Activated CD8-positive, alpha-beta memory T cell treated with anti-CD3 and anti-CD28 coated beads, Interleukin-2, amount 50 U/mL, for 48 hours (primary cell): ENCODE measurements at regions not wholly inside any gene's neighbourhood (a gene's known extent, or its start where the extent isn't known, plus 50 kb on each side); places are given as distances from the start of the nearest gene placed in this dataset.
"Not testable (repeated sequence)": the region's sequence is repeated elsewhere in the genome, so short reads cannot be mapped to it uniquely, and the experiment has no call there.

Experiments
- DNase-seq: peaks from one replicate; pipeline ENCODE4 v3.0.0-alpha.2; 2020

DNA sequence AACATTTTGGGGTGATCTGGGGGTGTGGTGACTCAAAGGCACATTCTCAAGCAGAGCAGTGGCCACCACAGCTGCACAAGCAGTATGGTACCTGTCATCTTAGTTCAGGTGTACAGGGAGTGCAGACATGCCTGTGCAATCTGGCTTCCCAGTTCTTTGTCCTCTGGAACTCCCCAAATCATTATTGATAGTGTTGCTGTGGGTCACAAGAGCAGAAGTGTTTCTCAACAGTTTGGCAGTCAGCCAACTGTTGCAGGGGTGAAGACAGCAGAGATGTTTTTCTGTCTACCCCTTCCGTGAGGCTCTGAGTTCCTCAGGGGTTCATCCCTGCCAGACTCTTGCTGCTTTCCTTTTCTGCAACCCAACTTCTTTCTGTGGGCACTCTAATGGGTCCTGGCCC lies 206.5 kb upstream of the ZSWIM2 start:
- DNase-seq, result no peak

- DNase-seq, result no peak
Observed at GRCh38 chr2:187054501-187055319, 205.7 kb upstream of the ZSWIM2 start.

- DNase-seq, result no peak
Observed at GRCh38 chr2:187051350-187051749, 202.4 kb upstream of the ZSWIM2 start.

- no peak for DNase-seq
Observed at GRCh38 chr2:187050409-187050998, 201.5 kb upstream of the ZSWIM2 start.

DNA sequence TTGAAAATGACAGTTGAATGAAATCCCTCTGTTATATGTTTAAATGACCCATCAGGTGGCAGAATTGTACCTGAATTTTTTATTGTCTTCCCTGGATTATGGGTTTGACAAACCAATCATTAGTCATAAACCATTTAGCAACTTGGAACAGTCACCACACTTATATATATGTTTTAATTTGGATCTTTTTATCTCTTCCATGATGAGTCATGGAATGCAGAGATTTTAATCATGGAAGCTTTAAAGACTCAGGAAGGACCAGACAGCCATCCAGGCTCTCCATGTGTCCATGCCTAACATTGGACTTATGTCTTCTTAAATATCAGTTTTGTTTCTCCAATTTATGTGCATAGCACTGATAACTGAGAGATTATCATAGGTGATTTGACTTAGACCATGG lies 188.3 kb upstream of the ZSWIM2 start:
- no peak for DNase-seq

GRCh38 chr2:187034434-187034833 lies 185.5 kb upstream of the ZSWIM2 start:
- no peak for DNase-seq

- no peak for DNase-seq
Observed at GRCh38 chr2:187024739-187025138, 175.8 kb upstream of the ZSWIM2 start.

GRCh38 chr2:187023996-187024395 lies 175.0 kb upstream of the ZSWIM2 start:
- not testable (repeated sequence) for DNase-seq

- DNase-seq, result no peak
Observed at GRCh38 chr2:187017438-187017837, 168.5 kb upstream of the ZSWIM2 start.

- no peak for DNase-seq
Observed at GRCh38 chr2:187013058-187013457, 164.1 kb upstream of the ZSWIM2 start.

DNA sequence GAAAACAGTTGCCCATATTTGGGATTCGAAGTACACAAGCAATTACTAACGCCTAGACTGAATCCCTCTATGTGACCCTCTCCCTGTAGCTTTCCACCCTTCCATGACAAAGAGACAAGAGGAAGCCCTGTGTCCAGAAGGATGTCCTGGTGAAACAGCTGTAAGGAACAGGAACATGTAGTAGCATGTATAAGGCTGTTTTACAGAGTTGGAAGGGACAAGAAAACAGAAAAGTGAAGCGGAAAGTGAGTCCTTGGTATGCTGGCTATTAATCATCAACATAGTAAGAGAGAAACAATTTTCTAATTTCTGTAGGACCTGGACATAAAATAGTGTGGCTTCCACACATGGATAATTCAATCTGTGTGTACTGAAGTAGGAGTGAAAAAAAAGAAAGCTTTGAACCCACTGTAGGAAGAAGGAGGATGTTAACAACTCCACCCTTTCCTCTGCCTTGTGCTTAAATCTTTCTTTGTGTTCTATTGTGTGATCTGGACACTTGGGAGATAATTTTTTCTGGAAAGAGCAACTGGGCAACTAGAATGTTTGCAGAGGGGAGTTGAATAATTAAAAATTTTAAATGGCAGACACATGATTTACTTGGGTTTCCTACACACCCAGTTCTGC lies 162.3 kb upstream of the ZSWIM2 start:
- no peak for DNase-seq

DNA sequence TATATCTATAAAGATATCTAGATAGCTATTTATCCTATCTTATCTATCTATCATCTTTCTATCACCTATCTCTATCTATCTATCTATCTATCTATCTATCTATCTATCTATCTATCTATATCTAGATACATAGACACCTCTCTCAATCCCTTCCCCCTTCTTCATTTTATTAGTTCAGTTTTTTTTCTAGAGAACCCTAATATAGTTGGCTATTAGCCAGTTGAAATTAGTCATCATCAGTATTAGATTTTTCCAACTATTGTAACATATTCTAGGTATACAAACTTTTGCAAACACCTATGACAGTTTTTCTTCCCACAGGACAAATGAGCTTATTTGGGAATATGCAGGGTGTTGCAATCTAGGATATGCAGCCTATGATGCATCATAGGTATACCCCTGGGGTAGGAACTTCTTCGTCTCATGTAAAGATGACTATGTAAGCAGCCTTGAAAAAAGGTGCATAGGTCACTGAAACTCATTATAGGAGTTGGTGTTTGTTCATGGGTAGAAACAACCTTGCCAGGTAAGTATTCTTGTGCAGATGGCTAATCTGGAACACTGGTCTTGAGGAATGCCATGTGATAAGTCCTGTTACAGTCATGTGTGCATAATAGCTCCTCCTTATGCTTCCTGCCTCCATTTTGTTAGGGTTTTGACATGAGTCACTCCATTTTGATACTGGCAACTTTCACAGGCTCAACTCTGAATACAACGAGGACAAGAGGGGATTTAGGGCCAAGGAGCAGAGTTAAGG lies 160.7 kb upstream of the ZSWIM2 start:
- no peak for DNase-seq

DNA sequence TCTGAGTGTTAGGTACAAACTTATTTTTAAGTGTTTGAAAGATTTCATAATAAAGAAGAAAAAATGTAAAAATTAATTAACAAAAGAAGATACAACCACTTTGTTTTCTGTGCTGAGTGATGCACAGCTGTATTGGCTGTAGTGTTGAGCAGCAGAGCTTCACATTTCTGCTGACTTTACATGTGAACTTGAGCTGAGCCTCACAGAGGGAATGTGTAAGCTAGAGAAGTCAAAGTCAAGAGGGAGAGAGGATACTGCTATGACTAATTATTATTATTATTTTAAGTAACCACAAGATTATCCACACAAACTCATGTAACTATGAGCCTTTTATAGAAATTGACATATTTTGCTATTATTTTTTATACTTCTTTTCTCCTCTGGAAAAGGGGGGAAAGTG lies 159.1 kb upstream of the ZSWIM2 start:
- no peak for DNase-seq

- DNase-seq, result no peak
Observed at GRCh38 chr2:187003611-187004010, 154.6 kb upstream of the ZSWIM2 start.

- no peak for DNase-seq
Observed at GRCh38 chr2:187003038-187003554, 154.1 kb upstream of the ZSWIM2 start.

DNA sequence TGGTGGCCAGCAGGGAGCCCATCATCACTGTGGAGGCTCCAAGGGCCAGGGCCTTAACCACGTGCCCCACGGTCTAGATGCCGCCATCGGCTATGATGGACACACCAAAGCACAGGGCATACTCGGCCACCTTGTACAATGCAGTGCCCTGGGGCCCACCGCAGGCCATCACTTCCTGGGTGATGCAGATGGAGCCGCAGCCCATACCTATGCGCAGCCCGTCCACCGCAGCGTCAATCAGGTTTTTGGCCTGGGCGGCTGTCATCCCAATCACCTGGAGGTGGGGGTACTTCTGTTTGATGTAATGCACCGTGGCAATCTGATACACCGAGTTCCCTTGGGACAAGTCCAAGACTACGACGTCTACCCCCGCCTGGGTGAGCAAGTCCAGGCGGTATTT lies 153.3 kb upstream of the ZSWIM2 start:
- DNase-seq, result no peak

- no peak for DNase-seq
Observed at GRCh38 chr2:187001248-187001647, 152.3 kb upstream of the ZSWIM2 start.

- no peak for DNase-seq
Observed at GRCh38 chr2:186995092-186995491, 146.1 kb upstream of the ZSWIM2 start.

GRCh38 chr2:186992597-186992996 lies 143.6 kb upstream of the ZSWIM2 start:
- DNase-seq, result no peak

- no peak for DNase-seq
Observed at GRCh38 chr2:186991766-186992417, 142.9 kb upstream of the ZSWIM2 start.

DNA sequence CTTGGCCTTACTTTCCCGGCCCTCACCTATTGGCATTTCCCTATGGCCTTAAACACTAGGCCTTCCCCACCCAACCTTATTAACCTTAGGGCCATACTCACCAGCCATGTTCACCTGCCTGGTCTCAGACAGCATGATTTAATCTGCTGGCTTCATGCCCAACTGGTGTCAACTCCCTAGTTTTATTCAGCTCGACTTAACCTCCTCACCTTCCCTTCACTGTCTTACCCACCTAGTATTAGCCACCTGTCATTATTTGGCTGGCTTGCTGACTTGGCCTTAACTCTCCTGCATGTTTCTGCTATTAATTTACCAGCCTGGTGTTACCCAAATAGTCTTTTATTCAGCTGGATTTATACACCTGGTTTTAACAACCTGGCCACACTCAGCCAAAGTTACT lies 136.0 kb upstream of the ZSWIM2 start:
- no peak for DNase-seq

GRCh38 chr2:186984481-186984880 lies 135.5 kb upstream of the ZSWIM2 start:
- no peak for DNase-seq
